HG02623 (cell line): ENCODE measurements at regions not wholly inside any gene's neighbourhood (a gene's known extent, or its start where the extent isn't known, plus 50 kb on each side); places are given as distances from the start of the nearest gene placed in this dataset.
"Not testable (repeated sequence)": the region's sequence is repeated elsewhere in the genome, so short reads cannot be mapped to it uniquely, and the experiment has no call there.

Source experiments
- ATAC-seq: cut with Tn5 transposase; IDR thresholded peaks from one replicate; pipeline ENCODE4 v1.9.1; 2021; ENCODE audit warnings: moderate library complexity; ENCODE audit not compliant: unreplicated experiment

DNA sequence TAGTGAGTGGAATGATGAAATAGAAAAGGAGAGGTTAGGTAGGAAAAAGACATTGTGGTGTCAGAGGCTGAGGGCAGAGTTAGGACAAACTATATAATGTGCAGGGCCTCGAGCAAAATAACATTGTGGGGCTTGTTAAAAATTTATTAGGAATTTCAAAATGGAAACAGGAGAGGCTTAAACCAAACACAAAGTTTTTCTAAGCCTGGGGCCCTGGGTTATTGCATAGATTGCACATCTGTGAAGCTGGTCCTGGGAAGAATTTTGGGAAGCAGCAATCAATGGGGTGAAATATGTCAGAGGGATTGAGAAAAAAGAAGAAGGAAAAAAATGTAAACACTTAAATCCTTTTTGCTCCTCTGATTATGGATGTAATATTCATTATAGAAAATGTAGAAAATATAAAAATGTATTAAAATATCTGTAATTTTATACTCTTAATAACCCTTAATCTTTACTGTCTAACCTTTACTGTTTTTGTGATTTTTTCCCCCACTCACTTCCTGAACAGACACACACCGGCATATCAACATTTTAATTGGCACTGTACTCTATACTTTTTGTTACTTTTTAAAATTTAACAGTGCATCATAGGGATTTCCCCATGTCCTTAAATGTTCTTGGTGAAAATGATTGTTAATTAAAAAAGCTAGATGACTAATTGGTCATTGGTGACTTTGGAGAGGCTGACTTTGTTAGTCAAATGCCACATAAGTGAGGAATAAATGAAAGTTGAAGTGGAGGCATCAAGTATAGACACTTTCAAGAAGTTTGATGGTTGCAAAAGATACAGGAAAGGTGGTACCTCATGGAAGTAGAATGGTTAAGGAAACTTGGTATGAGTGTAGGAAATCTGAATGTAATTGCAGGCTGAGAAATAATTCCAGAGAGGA lies 183.4 kb downstream of the NFKBIZ start:
- ATAC-seq: no peak

DNA sequence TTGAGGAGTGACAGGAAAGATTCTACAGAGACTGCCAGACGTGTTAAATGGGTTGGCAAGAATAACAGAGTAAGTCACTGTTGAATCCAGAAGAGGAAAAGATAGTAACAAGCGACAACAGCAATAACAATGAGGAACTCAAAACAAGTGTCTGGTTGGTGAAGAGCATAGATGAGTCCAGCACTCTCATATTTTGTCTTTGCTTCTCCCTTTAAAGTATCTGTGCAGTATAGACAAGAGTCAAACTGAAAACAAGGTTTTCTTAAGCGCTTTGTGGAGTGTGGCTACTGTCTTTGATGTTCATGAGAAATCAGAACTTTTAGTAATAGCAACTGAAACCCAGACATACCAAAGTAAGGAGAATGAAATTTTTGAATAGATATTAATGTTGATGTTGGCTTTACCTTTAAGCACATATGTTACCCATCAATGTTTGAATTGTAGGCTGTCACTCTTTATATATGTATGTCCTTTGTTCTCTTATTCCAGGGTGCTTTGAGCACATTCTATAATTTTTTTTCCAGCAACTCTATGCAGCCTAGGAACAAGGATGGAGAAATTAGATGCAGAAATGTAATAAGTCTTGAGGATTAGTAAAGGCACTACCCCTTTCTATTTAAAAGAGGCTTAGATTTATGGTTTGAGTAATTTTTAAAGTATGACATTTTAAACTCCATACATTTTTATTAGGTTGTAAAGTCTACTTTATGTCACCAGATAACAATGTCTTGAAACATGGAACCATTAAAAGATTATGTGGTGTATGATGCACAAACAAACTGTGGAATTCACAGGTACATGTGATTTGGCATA lies 185.5 kb downstream of the NFKBIZ start:
- ATAC-seq: peak; percentile 35

DNA sequence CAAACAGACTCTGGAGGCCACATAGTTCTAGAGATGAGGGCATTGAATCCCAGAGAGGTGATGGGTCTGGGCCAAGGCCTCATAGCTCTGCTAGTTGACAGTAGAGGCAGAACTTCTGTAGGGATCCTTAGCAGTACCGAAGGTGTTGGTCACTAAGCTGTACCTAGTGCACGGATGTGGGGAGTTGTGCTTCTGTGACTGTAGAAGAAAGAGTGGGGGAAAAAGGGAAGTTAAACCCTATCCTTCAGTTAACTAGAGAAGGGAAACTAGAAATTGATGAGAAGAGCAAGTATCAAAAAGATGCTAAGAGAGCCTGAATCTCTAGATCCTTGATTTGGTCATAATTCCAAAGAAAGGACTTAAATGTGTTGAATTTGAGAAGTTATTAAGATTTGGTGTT lies 186.7 kb downstream of the NFKBIZ start:
- ATAC-seq: peak; percentile 41

DNA sequence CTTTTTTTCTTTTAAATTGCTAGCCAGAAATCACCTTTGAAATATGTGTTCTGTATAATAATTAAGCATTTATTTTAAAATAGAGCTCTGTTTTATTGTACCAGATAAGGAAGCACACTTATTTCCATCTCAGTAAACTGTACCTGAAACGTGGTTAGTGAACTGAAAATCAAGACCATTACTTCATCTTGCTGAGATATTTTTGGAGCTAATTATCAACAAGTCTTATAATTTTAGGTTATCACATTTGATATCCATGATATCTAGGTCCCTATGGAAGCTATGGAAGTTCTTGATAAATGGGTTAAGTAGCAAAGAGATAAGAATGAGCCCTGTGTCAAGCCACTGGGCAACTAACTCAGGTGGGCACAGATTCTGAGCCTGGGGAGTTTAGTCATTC lies 187.2 kb downstream of the NFKBIZ start:
- ATAC-seq: no peak

DNA sequence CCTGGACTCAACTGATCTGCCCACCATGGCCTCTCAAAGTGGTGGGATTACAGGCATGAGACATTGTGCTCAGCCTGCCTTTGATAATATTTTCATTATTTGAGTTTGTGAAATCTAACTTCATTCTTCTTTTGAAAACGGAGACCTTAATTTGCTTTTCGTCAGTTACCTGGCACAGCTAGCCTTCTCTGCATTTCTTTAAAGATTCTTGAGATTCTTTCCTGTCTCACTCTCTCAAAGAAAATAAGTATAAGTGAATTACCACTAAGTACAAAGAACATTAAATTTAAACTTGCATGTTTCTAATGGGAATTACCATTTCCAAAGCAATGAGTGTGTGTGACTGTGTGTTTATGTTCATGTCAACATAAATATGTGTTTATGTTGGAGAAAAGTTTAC lies 187.9 kb downstream of the NFKBIZ start:
- no peak for ATAC-seq

DNA sequence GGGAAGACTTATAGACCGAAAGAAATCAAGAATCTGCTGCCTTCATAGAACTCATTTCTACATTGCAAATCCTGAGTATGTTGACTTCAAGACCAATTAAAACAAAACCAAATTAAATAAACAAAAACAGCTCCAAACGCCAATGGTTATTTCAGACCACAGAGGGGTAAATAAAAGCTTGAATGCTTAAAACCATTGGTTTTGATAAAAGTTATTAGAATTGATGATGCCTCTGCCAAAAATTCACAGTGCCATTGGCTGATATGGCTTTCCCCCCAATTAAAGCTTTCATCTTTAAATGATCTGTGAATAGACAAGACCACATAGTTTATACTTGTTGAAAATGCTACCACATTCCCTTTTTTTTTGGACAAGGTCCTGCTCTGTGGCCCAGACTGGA lies 188.5 kb downstream of the NFKBIZ start:
- no peak for ATAC-seq

DNA sequence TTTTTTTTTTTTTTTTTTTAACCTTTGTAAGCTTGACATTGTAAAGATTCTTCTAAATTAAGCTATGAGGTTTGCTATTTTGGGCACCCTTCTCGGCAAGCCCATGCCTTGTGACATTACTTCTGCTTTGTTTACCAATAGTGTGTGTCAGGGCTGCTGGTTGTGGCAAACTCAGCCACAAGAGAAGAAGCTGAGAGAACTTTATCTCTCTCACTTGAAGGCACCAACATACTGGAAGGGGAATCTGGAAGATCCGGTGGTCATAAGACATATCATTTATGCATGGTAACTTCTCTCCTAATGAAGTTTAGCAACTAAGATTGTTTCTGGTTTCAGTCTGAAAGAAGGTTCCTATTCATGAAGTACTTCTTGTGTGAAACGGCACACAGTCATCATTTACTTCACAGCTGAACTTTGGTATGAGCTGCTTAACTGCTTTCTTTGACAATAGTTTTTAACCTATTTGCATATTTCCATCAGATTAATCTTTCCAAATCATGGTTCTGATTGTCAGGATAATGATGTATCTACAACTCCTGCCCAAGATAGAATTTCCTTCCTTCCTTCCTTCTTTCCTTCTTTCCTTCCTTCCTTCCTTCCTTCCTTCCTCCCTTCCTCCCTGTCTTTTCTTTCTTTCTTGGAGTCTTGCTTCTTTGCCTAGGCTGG lies 189.3 kb downstream of the NFKBIZ start:
- ATAC-seq: peak; percentile 86

DNA sequence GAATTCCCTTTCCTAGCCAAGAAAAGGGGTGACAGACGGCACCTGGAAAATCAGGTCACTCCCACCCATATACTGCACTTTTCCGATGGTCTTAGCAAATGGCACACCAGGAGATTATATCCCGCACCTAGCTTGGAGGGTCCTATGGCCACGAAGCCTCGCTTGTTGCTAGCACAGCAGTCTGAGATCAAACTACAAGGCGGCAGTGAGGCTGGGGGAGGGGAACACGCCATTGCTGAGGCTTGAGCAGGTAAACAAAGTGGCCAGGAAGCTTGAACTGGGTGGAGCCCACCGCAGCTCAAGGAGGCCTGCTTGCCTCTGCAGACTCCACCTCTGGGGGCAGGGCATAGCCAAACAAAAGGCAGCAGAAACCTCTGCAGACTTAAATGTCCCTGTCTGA lies 190.8 kb downstream of the NFKBIZ start:
- ATAC-seq: not testable (repeated sequence)

DNA sequence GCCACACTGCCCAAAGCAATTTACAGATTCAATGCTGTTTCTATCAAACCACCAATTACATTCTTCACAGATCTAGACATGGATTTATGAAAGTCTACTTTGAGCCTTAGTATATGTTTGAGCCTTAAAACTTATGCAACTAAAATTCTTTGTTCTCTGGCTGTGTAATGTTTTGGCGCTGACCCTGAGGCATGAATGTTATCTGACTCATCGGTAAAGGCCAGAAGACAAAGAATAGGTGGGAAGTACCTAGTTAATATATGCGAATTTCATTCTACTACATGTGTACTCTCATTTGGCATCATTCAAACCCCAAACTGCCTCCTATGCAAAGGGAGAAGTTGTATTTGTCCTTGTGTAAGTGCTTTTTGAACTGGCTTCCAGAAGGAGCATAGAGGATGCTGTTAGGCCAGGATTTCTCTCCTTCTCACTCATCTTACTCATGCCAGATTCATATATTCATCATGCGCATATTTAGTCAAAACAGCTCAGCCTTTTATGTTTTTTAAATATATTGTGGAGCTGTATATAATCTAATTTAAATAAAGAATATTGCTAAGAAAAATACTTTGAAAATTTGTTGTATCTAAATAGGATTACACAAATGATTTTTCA lies 204.2 kb downstream of the NFKBIZ start:
- peak; percentile 51 for ATAC-seq

DNA sequence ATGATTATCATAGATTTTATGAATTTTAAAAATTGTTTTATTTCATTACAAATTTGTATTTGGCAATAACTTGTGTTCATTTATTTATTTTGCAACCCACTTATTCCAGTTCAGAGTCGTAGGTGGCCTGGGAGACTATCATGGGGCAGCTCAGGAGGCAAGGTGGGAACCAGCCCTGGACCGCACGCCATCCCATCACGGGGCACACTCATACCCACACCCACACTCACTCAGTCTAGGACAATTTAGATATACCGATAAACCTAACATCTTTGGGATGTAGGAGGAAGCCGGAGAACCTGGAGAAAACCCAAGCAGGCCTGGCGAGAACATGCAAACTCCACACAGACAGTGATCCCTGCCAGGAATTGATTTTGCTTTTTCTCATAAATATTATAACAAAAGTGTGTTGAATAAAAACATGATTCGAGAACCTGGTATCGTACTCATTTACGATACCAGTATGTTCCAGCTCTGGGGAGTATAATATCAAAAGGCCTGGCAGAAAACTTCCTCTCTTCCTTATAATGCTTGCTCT lies 205.3 kb downstream of the NFKBIZ start:
- ATAC-seq: no peak

DNA sequence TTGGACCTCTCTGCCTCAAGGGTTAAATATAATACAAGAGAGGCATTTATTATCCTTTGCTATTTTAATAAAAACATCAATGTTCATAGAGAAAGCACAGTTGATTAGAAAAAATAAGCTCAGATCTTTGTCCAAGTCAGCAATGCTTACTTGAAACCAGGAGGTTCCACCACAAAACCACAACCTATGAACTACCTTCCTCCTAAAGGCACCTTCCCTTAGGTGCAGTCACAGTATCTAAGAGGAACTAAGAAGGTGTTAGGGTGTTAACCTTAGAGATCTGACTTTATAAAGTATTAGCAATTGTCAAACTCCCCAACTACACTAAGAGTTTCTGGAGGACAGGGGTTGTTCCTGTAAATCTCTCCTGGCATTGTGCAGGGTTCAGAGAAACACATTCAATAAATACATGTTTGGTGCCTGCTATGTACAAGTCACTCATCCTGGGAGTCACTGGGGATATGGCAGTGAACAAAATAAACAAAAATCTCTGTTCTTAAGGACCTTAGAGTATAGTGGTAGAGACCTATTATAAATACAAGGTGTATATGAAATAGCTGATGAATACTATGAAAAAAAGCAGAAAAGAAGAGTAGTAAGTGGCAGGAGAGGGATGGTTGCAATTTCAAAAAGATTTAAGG lies 208.6 kb downstream of the NFKBIZ start:
- ATAC-seq: peak; percentile 67

DNA sequence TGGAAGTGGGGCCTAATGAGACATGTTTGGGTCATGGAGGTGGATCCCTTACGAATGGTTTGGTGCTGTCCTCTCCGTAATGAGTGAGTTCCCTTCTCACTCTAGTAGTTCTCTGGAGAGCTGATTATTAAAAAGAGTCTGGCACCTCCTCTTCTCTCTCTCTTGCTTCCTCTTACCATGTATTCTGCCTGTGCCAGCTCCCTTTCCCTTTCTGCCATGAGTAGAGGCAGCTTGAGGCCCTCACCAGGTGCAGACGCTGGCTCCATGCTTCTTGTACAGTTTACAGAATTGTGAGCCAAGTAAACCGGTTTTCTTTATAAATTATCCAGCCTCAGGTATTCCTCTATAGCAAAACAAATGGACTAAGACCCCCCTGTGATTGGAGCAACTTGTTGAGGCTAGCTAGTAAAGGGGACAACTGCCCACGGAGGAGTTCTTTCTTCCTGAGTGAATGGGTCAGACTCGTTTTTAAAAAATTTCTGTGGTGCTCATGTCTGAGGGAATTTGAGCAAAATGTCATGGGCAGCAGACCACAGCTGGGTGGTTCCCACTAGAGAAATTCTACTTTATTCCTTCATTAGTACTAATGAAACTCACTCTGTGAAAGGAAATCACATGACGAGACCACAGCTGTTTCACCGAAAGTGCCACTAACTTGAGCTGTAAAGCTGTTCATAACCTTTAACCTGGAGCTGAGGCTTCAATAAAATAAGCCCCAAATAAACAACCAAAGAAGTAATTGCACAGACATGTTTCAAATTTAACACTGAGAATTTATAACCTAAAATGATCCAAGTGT lies 210.0 kb downstream of the NFKBIZ start:
- ATAC-seq: peak; percentile 81

DNA sequence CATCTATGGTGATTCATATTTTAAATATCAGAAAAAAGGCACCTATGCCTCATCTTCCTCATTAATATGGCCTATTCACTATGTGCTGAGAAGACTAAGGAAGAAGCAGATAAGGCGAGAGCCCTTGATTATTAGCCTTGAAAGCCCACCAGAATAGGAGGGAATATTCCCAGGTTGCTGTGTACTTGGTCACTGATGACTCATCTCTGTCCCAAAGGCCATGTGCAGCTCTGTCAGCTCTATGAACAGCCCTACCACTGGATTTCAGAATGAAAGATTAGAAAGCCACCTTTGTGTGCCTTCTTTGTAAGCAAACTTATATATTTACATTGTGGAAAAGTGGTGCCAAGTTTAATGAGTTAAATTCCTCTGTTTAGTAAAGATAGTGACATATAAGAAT lies 211.5 kb downstream of the NFKBIZ start:
- no peak for ATAC-seq

DNA sequence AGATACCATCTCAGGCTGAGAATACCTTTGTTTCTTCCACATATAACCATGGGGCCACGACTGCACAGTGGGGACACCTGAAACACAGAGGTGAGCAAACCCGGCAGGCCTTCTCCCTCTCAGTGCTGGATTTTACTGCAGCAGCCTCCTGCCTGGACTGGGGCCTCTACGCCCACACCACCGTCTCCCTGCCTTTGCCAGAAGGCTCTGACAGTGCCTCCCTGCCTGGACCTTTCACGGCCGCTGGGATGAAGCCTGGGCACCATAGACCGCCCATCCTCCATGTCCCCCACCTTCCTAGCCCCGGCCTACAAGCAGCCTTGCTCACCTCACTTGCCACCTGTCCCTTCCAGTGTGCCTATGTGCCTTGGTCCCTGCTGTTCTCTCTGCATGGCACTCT lies 214.3 kb downstream of the NFKBIZ start:
- ATAC-seq: no peak

DNA sequence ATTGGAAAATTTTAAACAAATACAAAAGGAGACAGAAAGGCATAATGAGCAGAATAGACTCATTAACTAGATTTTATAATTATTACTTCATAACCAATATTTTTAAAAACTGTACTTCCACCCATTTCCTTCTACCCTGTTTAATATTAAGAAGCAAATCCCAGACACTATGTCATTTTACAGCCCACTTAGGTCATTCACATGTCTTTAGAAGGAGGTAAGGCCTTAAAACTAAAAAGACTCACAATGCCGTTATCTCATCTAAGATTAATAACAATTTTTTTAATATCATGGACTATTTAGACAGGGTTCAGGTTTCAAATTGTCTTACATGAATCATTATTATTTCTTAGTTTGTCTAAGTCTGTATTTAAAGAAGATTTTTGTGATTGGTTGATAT lies 217.2 kb downstream of the NFKBIZ start:
- ATAC-seq: no peak

DNA sequence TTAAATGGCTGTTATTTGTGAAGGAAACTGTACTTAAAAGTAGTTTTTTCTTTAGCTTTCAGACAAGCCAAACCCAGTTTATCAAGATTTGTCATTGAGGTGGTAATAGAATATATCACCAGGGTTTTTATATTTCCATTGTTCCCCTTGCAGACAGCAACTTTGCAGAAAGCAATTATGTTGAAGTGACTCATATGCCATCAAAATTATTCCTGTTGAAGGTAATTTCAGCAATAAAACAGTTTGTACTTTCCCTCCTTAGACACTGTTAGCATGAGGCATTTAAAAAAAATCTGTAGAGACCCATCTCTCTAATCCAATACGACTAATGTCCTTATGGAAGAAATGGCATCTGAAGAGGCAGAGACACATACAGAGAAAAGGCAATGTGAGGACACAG lies 219.0 kb downstream of the NFKBIZ start:
- no peak for ATAC-seq

DNA sequence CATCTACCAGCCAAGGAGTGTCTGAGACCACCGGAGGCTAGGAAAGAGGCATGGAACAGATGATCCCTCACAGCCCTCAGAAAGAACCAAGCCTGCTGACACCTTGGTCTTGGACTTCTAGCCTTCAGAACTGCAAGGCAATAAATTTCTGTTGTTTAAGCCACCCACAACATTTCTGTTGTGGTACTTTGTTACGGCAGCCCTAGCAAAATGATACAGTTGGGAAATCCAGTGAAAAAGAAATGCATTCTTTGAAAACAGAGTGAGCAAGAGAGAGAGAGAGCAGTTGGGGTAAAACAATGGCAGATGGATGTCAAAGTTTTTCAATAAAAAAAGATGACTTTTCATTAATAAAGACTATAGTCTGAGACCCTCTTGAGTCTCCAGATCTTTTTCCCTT lies 219.4 kb downstream of the NFKBIZ start:
- ATAC-seq: no peak

DNA sequence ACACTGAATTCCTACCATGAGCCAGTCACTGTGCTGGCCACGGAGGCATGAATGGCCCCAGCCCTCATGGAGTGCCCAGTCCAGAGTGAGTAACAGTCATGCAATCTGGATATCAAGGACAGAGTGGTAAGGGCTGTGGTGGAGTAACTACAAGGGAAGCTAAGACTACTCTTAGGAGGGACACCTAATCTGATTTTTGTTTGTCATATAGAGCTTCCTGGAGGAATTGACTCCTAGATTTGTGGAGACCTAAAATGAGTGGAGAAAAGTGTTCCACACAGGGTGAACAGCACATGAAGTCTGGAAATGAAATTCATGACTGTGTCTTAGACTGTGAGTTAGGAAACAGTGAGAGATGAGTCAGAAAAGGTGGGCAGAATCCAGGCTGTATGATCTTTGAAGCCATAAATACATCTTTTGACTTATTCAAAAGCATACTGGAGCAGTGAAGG lies 219.9 kb downstream of the NFKBIZ start:
- ATAC-seq: no peak

DNA sequence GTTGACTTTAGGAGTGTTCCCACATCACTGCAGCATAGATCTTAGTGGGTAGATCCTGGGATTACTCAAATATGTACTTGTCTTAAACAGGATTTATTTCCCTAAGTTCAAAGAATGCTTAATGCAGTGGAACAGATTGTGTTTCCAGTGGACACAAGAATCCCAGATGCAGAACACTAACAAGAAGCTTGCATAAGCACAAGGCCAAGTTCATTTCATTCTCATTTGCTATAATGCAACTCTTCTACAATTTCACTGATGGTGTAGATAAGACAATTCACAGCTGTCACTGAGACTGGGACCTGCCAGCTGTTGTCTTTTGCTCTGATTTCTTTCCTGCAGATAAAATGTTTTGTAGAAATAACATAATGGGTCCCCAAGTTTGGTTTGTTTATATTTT lies 225.6 kb downstream of the NFKBIZ start:
- no peak for ATAC-seq

DNA sequence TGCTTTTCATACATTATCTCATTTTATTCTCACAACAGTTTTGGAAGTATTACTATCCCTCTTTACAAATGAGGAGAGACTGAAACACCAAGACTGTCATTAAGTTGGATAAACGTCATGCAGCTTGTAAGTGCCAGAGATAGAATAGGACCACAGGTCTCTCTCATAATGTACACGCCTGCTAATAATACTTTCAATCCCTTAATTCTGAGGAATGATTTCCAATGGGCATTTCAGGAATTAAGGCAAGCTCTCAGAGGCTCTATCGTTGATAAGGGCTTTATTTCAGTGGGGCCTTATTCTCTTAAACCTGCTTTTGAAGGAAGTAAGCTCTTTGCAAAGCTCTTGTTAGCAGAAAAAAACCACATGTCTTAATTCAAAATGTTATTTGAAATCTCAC lies 229.1 kb downstream of the NFKBIZ start:
- ATAC-seq: no peak
